SH-SY5Y (cell line): ENCODE measurements at regions not wholly inside any gene's neighbourhood (a gene's known extent, or its start where the extent isn't known, plus 50 kb on each side); places are given as distances from the start of the nearest gene placed in this dataset.

Experiments used
- GATA2 ChIP-seq: IDR thresholded peaks from 2 replicates; pipeline ENCODE4 v1.6.1; 2011; ENCODE audit warnings: mild to moderate bottlenecking, low read depth, low read length
- GATA3 ChIP-seq: IDR thresholded peaks from 2 replicates; pipeline ENCODE4 v1.6.1; 2011; ENCODE audit warnings: low read depth, mild to moderate bottlenecking, low read length, moderate library complexity

- TF ChIP-seq GATA2 (no peak), GATA3 (no peak)
Measured at GRCh38 chr2:7378591-7378990, 461.4 kb downstream of the RNF144A start.
